ENCODE measurements at regions not wholly inside any gene's neighbourhood (a gene's known extent, or its start where the extent isn't known, plus 50 kb on each side); places are given as distances from the start of the nearest gene placed in this dataset.

DNA sequence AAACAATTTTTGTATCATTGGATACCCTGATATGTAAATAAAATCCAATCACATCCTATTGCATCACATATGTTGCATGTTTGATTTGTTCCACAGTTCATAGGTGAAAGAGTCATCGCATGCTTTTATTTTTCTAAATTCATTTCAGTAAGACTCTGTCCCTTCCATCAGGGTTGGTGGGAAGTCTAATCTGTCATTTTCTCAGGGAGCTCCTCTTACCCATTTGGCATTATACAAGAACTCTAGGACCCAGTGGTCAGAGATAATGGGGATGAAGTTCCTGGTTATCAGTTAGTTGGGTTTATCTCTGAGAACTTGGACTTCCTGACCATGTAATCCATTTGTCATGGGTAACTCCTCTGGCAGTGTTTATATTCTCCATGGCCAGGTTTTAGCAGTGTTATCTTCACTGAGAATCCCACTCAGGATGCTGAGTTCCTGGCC, 227.1 kb upstream of the JADE1 start:
- no peak overlapping the region for H3K27ac ChIP-seq
- no peaks in the 10 kb centered on the region for H3K36me3 ChIP-seq (ENCODE audit: insufficient read depth, low read length)
- H3K9ac ChIP-seq (ENCODE audit: insufficient read length), result no peak overlapping the region
- H3K9me3 ChIP-seq (ENCODE audit: low read depth, low read length), result no peaks in the 10 kb centered on the region
- H3K4me3 ChIP-seq, result no peak overlapping the region
- DNase-seq (ENCODE audit: low read depth, low spot score), result no peak
- TF ChIP-seq FOXP2 (optimal IDR thresholded peaks at IDR 0.05; ENCODE audit: control extremely low read depth, extremely low read length, insufficient read depth), result no peak
- TF ChIP-seq EZH2 (IDR thresholded peaks at IDR 0.05), result no peak

DNA sequence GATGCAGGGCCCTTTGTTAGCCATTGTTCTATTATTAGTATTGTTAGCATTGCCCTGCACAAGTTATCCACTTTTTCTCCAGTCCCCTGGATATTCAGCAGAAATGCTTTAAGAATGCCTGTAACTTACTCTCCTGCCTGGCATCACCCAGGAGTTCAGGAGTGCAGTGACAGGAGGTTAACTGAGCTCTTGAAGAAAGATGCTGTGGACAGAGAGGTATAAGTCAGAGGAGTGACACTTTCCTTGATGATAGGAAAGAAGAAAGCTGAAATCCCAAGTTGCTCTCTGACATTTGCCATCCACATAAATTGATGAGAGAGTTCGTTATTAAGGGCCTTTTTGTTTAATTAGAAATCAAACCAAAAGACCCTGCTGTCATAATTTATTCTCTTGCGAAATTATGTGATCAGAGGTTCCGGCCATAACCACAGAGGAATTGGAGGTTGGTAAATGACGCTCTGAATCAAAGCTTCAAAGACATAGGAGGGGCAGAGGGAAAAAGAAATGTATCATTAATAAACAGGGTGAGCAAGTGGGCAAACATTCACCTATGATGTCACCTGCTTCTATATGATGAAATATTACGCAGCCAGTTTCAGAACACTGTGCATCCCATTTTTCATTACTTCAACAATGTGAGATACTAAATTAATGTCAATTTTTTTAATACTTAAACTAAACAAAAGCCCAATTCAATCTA, 230.2 kb upstream of the JADE1 start:
- no peak for DNase-seq (ENCODE audit: low read depth, low spot score)
- no peak overlapping the region for H3K4me3 ChIP-seq
- TF ChIP-seq POLR2AphosphoS5 (IDR thresholded peaks at IDR 0.05; ENCODE audit: borderline replicate concordance, low read depth, low read length) (no peak), FOXP2 (optimal IDR thresholded peaks at IDR 0.05; ENCODE audit: control extremely low read depth, extremely low read length, insufficient read depth) (no peak), EZH2 (IDR thresholded peaks at IDR 0.05) (no peak)
- H3K9ac ChIP-seq (ENCODE audit: insufficient read length), result no peak overlapping the region
- H3K9me3 ChIP-seq (ENCODE audit: low read depth, low read length), result no peaks in the 10 kb centered on the region
- H3K27ac ChIP-seq, result no peak overlapping the region
- no peaks in the 10 kb centered on the region for H3K36me3 ChIP-seq (ENCODE audit: insufficient read depth, low read length)

DNA sequence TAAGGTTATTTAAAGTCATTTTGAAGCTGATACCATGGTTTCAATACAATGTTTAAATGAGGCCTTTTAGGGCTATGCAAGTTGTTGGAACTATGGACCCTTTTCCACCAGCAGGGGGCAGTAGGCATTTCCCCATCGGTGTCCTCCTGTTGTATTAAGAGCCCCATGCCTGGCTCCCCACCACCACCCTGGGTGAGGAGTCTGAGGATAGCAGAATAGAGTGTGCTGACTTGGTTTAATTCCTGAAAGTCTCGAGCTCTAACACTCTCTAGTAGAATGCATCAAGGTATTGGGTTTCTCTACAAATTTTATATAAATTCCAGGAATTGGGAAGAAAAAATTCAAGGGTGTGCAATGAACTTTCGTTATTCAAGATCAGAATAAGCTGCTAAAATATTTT, 234.8 kb upstream of the JADE1 start:
- H3K9ac ChIP-seq (ENCODE audit: insufficient read length), result no peak overlapping the region
- no peak for DNase-seq (ENCODE audit: low read depth, low spot score)

DNA sequence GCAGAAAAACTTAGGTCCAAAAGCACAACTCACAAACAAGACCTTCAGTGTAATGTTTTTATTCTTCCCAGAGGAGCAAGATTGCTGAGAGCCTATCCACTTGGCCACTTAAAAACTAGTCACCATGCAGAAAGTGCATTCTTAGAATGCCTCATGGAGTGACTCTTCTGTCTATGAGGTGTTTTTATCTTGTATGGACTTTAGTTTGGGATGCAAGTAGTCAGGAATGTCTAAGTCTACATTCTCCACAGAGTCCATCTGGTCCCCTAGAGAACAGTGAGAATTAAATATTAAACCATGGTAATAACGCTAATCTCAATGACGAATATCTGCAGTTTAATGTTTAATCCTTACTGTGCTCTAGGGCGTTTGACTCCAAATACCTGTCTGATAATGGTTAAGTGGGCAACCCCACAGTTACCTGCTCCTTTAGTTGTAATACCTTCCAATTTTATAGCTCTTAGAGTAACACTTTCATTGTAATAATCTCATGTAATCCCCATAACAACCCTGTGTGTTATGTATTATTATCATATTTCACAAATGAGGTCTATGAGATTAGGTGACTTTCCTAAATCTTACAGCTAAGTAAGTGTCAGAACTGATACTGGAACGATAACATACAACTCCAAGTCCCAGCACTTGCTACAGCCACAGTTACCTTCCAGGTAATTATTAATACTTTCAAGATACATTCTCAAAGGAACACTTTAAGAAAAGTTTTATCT, 235.6 kb upstream of the JADE1 start:
- DNase-seq (ENCODE audit: low read depth, low spot score), result no peak
- Histone ChIP-seq H3K27ac (no peak overlapping the region), H3K4me3 (no peak overlapping the region), H3K36me3 (ENCODE audit: insufficient read depth, low read length) (no peaks in the 10 kb centered on the region), H3K9ac (ENCODE audit: insufficient read length) (no peak overlapping the region), H3K9me3 (ENCODE audit: low read depth, low read length) (no peaks in the 10 kb centered on the region)
- no peak for TF ChIP-seq EZH2 (IDR thresholded peaks at IDR 0.05)
- no peak for TF ChIP-seq FOXP2 (optimal IDR thresholded peaks at IDR 0.05; ENCODE audit: control extremely low read depth, extremely low read length, insufficient read depth)
- TF ChIP-seq POLR2AphosphoS5 (IDR thresholded peaks at IDR 0.05; ENCODE audit: borderline replicate concordance, low read depth, low read length), result no peak

More for the DNA sequence above, 234.8 kb upstream of the JADE1 start:
- no peaks in the 10 kb centered on the region for H3K36me3 ChIP-seq (ENCODE audit: insufficient read depth, low read length)
- H3K4me3 ChIP-seq, result no peak overlapping the region
- no peak overlapping the region for H3K27ac ChIP-seq
- H3K9me3 ChIP-seq (ENCODE audit: low read depth, low read length), result no peaks in the 10 kb centered on the region
- no peak for TF ChIP-seq POLR2AphosphoS5 (IDR thresholded peaks at IDR 0.05; ENCODE audit: borderline replicate concordance, low read depth, low read length)
- TF ChIP-seq EZH2 (IDR thresholded peaks at IDR 0.05), result no peak
- TF ChIP-seq FOXP2 (optimal IDR thresholded peaks at IDR 0.05; ENCODE audit: control extremely low read depth, extremely low read length, insufficient read depth), result no peak

DNA sequence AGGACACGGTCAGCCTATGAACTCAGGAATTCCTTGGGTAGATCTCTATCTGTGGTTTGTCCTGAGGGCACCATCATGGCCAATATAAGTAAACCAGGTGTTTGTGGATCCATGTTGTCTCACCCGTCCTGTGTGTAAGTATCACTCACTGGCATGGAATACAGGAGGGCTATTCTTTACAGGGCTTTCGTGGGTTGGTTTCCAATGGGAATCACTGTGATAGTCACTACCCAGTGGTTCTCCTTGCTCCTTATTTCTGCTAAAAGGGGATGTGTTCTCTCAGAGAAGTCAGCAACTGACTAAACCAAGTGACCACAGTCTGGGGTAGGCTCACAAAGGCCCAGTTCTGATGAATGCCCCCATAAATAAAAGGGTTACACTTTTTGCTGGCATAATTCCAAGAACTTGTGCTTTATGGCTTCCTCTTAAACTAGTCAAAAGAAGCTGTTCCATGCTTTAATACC, 236.7 kb upstream of the JADE1 start:
- Histone ChIP-seq H3K4me3 (no peak overlapping the region), H3K27ac (no peak overlapping the region), H3K9ac (ENCODE audit: insufficient read length) (no peak overlapping the region), H3K9me3 (ENCODE audit: low read depth, low read length) (no peaks in the 10 kb centered on the region), H3K36me3 (ENCODE audit: insufficient read depth, low read length) (no peaks in the 10 kb centered on the region)
- no peak for DNase-seq (ENCODE audit: low read depth, low spot score)
- TF ChIP-seq EZH2 (IDR thresholded peaks at IDR 0.05) (no peak), POLR2AphosphoS5 (IDR thresholded peaks at IDR 0.05; ENCODE audit: borderline replicate concordance, low read depth, low read length) (no peak), FOXP2 (optimal IDR thresholded peaks at IDR 0.05; ENCODE audit: control extremely low read depth, extremely low read length, insufficient read depth) (no peak)

DNA sequence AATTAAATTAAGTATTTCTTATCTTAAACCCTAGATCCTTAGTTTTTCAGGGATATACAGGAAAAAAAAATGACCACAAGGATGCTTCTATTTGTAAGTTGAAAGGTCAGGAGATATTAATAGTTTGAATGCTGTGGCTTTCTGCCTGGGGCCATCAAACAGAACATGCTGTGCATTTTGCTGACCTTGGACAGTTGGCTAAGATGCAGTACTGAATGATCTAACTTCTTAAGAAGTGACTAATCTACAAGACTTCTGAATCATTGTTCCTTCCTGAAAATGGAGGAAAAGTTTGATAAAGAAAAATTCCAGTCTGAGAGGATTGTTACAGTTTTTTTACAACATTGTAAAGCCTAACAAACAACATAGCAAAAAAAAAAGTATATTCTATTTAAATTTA, 237.8 kb upstream of the JADE1 start:
- H3K27ac ChIP-seq, result no peak overlapping the region
- DNase-seq (ENCODE audit: low read depth, low spot score), result no peak
- no peaks in the 10 kb centered on the region for H3K36me3 ChIP-seq (ENCODE audit: insufficient read depth, low read length)
- TF ChIP-seq FOXP2 (optimal IDR thresholded peaks at IDR 0.05; ENCODE audit: control extremely low read depth, extremely low read length, insufficient read depth) (no peak), POLR2AphosphoS5 (IDR thresholded peaks at IDR 0.05; ENCODE audit: borderline replicate concordance, low read depth, low read length) (no peak), EZH2 (IDR thresholded peaks at IDR 0.05) (no peak)
- H3K4me3 ChIP-seq, result no peak overlapping the region
- no peak overlapping the region for H3K9ac ChIP-seq (ENCODE audit: insufficient read length)
- no peaks in the 10 kb centered on the region for H3K9me3 ChIP-seq (ENCODE audit: low read depth, low read length)

DNA sequence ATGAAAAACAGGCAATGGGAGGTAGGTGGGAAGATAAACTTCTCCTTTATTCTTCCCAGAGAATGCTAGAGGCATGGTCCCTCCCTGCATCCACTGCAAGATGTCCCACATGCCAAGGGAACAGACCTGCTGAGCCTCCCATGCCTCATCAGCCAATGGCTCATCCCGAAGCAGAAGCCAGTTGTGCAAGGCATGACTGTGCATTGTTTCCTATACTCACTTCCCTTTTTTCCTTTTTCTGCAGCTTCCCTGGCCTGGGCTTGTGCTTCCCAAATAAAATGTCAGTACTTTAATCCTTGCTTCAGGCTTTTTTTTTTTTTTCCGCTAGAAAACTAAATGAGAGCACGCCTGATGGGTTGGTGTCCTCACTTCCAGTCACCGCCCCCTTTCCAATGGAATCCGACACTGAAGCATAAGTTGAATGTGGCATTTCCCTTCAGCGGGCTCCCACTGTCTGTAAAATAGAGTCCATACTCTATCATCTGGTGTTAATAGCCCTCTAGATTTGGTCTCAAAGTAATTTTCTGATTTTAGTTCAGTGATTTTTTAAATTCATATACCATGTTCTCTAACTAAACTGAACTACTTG, 239.0 kb upstream of the JADE1 start:
- Histone ChIP-seq H3K9me3 (ENCODE audit: low read depth, low read length) (no peaks in the 10 kb centered on the region), H3K9ac (ENCODE audit: insufficient read length) (no peak overlapping the region), H3K36me3 (ENCODE audit: insufficient read depth, low read length) (no peaks in the 10 kb centered on the region), H3K27ac (no peak overlapping the region), H3K4me3 (no peak overlapping the region)
- TF ChIP-seq POLR2AphosphoS5 (IDR thresholded peaks at IDR 0.05; ENCODE audit: borderline replicate concordance, low read depth, low read length), result no peak
- TF ChIP-seq EZH2 (IDR thresholded peaks at IDR 0.05), result no peak
- no peak for TF ChIP-seq FOXP2 (optimal IDR thresholded peaks at IDR 0.05; ENCODE audit: control extremely low read depth, extremely low read length, insufficient read depth)
- DNase-seq (ENCODE audit: low read depth, low spot score), result no peak

DNA sequence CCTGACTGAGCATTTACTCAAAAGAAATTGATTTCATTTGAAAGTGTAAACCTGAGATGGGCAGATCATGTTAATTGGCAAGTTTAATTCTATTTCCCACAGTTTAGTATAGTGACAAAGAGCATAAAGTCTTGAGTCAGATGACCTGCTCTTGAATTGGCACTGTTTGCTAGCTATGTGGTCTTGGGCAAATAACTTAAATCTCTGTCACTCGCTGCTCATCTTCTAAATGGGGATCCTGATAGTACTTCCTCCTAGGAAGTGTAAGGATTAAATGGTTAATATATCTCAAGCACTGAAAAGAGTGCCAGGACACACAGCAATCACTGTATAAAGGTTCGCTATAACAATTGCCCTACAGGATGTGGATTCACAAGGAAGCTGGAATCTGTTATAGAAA, 242.8 kb upstream of the JADE1 start:
- Histone ChIP-seq H3K4me3 (no peak overlapping the region), H3K27ac (no peak overlapping the region), H3K9ac (ENCODE audit: insufficient read length) (no peak overlapping the region), H3K9me3 (ENCODE audit: low read depth, low read length) (no peaks in the 10 kb centered on the region), H3K36me3 (ENCODE audit: insufficient read depth, low read length) (no peaks in the 10 kb centered on the region)
- no peak for DNase-seq (ENCODE audit: low read depth, low spot score)
- TF ChIP-seq EZH2 (IDR thresholded peaks at IDR 0.05) (no peak), POLR2AphosphoS5 (IDR thresholded peaks at IDR 0.05; ENCODE audit: borderline replicate concordance, low read depth, low read length) (no peak), FOXP2 (optimal IDR thresholded peaks at IDR 0.05; ENCODE audit: control extremely low read depth, extremely low read length, insufficient read depth) (no peak)
